Lower leg skin (tissue), 4 donors: ENCODE measurements at regions not wholly inside any gene's neighbourhood (a gene's known extent, or its start where the extent isn't known, plus 50 kb on each side); places are given as distances from the start of the nearest gene placed in this dataset.
A peak's percentile ranks its signal among the peaks of the same experiment; 100 is the strongest.

Source experiments
- DNase-seq, 2 donors: peaks; one replicate each; pipeline ENCODE4 v3.0.0-alpha.2; 2019; ENCODE audit warnings: low spot score in 2 of 2
- H3K4me3 ChIP-seq: fragments of 200-600 bp; sonication (generic); 2 replicates; pipeline ENCODE4 v1.5.1; 2017; ENCODE audit warnings: mild to moderate bottlenecking, low read depth; ENCODE audit not compliant: poor library complexity, severe bottlenecking
- POLR2A ChIP-seq, 2 donors: fragments of 450-650 bp; IDR thresholded peaks; one replicate each; pipeline ENCODE4 v1.6.1; 2016 to 2017; ENCODE audit warnings: antibody characterized with exemption in 2 of 2, mild to moderate bottlenecking in 1 of 2, moderate library complexity in 1 of 2
- WGBS, 2 donors: methylation state at CpG; one replicate each; pipeline ENCODE4 v1.1.5; 2018; 5-methylcytosine and 5-hydroxymethylcytosine counted together
- intact Hi-C: fragments of 100-400 bp; cut with DNase I; formaldehyde crosslinking; loops from one replicate; pipeline ENCODE4 v1.15.0; 2023; ENCODE audit warnings: low total_unique reads
- TF ChIP-seq, protein P1 (sequence below), 3 donors: fragments of 450-650 bp; IDR thresholded peaks; one replicate each; pipeline ENCODE4 v1.5.1; 2016; ENCODE audit warnings: antibody characterized with exemption in 3 of 3, mild to moderate bottlenecking in 3 of 3, moderate library complexity in 2 of 3

GRCh38 chr11:119996556-119996955 lies 141.4 kb downstream of the TRIM29 start:
- TF ChIP-seq, protein P1, sequence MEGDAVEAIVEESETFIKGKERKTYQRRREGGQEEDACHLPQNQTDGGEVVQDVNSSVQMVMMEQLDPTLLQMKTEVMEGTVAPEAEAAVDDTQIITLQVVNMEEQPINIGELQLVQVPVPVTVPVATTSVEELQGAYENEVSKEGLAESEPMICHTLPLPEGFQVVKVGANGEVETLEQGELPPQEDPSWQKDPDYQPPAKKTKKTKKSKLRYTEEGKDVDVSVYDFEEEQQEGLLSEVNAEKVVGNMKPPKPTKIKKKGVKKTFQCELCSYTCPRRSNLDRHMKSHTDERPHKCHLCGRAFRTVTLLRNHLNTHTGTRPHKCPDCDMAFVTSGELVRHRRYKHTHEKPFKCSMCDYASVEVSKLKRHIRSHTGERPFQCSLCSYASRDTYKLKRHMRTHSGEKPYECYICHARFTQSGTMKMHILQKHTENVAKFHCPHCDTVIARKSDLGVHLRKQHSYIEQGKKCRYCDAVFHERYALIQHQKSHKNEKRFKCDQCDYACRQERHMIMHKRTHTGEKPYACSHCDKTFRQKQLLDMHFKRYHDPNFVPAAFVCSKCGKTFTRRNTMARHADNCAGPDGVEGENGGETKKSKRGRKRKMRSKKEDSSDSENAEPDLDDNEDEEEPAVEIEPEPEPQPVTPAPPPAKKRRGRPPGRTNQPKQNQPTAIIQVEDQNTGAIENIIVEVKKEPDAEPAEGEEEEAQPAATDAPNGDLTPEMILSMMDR (IDR thresholded peaks at IDR 0.05) = no peak
- no peak for TF ChIP-seq POLR2A (IDR thresholded peaks at IDR 0.05)
- H3K4me3 ChIP-seq = no peak overlapping the region
- no peak for DNase-seq
- intact Hi-C loops = no loop called here
- 75 to 82% methylated on average over 5 of the region's 5 CpGs for WGBS, 2 donors

DNA sequence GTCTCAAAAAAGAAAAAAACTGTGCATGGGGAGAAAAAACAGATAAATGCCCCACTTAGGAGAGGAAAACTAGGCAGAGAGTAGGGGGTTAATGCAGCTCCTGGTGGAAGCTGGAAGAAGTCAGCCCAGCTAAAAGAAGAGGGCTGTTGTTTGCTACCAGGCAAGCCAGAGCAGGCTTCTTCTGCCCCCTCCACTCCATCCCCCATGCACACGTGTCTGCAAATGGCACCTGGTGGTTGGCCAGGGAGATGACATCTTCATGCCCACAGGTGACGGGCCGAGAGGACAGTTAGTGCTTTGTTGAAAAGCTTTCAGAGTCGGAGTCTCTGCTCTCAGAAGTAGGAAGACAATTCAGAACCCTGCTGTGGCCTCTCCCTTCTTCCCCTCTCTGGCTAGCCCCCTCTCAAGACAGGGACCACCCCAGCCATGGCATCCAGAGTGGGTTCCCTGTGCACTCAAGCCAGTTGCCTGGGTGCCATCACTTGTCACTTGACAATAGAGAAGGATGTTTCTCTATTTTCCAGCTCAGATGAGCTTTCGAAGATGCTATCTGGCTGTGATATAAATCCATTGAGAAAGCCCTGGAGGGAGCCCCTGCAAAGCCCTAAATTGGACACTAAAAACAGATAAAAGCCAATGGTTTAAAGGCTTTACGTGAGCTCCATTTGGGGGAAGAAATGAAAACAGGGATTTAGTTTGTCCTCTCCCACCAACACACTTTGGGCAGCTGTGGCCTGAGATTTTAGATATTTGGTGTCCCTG lies 142.0 kb downstream of the TRIM29 start:
- no peak for DNase-seq
- TF ChIP-seq POLR2A (IDR thresholded peaks at IDR 0.05) = no peak
- TF ChIP-seq, protein P1 (IDR thresholded peaks at IDR 0.05) = no peak
- 65 to 76% methylated on average over 6 of the region's 6 CpGs for WGBS, 2 donors
- intact Hi-C loops = no loop called here
- no peak overlapping the region for H3K4me3 ChIP-seq

- peak; percentile 59 to 88 for DNase-seq
- TF ChIP-seq, protein P1 (IDR thresholded peaks at IDR 0.05) = no peak
- TF ChIP-seq POLR2A (IDR thresholded peaks at IDR 0.05) = no peak
- no peak overlapping the region for H3K4me3 ChIP-seq
- WGBS, 2 donors = 42 to 51% methylated on average over 4 of the region's 4 CpGs
- intact Hi-C loops = no loop called here
Measured at GRCh38 chr11:119993722-119994121, 144.2 kb downstream of the TRIM29 start.

GRCh38 chr11:119992171-119993051 lies 145.5 kb downstream of the TRIM29 start:
- TF ChIP-seq, protein P1 (IDR thresholded peaks at IDR 0.05) = no peak
- TF ChIP-seq POLR2A (IDR thresholded peaks at IDR 0.05) = no peak
- no peak for DNase-seq
- no peak overlapping the region for H3K4me3 ChIP-seq
- 75 to 85% methylated on average over 22 to 23 of the region's 23 CpGs for WGBS, 2 donors
- intact Hi-C loops = no loop called here

GRCh38 chr11:119991669-119992068 lies 146.2 kb downstream of the TRIM29 start:
- intact Hi-C loops = no loop called here
- TF ChIP-seq POLR2A (IDR thresholded peaks at IDR 0.05) = no peak
- TF ChIP-seq, protein P1 (IDR thresholded peaks at IDR 0.05) = no peak
- no peak for DNase-seq
- WGBS, 2 donors = 90 to 100% methylated on average over 3 of the region's 3 CpGs
- H3K4me3 ChIP-seq = no peak overlapping the region
